GM12872 (cell line): ENCODE measurements at regions not wholly inside any gene's neighbourhood (a gene's known extent, or its start where the extent isn't known, plus 50 kb on each side); places are given as distances from the start of the nearest gene placed in this dataset.

Experiments used
- TF ChIP-seq, protein P1 (sequence below): IDR thresholded peaks from 3 replicates; pipeline ENCODE4 v1.5.1; 2011; ENCODE audit warnings: low read depth, mild to moderate bottlenecking, low read length, moderate library complexity; ENCODE audit not compliant: insufficient read depth

DNA sequence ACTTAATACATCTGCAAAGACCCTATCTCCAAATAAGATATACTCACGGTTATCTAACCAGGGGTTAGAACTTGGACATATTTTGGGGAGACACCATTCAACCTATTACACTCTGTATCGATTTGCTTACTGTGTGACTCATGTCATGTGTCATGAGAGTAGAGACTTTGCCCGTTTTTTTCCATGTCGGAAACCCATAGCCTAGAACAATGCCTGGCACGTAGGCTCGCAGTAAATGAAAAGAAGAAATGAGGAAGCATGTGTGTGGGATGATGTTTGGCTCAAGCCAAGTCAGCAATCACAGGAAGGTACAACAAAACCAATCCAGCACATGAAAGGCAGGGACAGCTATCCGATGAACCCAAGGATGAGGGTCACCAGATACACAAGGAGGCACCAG, 94.6 kb upstream of the DNAH5 start:
- TF ChIP-seq, protein P1, sequence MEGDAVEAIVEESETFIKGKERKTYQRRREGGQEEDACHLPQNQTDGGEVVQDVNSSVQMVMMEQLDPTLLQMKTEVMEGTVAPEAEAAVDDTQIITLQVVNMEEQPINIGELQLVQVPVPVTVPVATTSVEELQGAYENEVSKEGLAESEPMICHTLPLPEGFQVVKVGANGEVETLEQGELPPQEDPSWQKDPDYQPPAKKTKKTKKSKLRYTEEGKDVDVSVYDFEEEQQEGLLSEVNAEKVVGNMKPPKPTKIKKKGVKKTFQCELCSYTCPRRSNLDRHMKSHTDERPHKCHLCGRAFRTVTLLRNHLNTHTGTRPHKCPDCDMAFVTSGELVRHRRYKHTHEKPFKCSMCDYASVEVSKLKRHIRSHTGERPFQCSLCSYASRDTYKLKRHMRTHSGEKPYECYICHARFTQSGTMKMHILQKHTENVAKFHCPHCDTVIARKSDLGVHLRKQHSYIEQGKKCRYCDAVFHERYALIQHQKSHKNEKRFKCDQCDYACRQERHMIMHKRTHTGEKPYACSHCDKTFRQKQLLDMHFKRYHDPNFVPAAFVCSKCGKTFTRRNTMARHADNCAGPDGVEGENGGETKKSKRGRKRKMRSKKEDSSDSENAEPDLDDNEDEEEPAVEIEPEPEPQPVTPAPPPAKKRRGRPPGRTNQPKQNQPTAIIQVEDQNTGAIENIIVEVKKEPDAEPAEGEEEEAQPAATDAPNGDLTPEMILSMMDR = no peak

DNA sequence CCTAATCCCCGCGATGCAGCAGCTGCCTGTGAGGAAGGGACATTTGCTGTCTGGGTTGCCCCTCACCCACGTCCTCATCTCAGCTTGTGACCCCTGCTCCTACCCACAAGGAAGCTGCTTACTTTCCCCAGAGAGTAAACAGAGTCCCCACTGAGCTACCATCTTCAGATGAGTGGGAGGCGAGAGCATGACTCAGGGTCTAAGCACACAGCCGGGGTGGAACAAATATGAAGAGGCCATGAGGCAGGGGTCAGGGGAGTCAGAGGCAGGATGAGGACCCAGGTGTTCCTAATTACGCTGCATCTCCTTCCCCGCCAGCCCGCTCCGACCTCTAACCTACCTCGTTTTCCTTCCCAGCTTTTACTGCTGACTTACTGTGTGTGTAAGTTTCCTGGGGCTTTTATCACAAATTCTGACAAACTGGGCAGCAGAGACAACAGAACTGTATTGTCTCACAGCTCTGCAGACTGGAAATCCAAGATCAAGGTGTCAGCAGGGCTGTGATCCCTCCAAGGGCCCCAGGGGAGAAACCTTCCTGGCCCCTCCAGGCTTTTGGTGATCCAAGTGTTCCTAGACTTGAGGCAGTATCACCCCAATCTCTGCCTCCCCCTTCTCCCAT, 94.0 kb upstream of the DNAH5 start:
- TF ChIP-seq, protein P1 = no peak

DNA sequence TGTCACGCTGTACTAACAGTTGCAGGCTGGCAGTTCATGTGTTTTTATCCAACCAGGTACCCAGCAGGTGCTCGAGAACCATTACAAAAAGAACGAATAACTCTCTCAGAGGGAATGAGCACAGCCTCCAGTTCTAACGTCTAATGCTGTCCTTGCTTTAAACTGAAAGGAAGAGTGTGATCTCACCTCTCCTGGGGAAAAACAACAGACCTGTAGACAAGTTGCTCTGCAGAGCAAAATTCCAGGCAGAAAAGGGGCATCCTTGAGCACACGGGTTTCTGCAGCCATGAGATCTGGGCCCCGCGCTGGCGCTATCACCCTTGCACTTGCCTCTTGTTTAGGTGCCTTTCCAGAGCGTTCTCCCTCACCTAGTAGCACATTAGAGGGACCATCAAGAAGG, 92.5 kb upstream of the DNAH5 start:
- TF ChIP-seq, protein P1 = no peak

DNA sequence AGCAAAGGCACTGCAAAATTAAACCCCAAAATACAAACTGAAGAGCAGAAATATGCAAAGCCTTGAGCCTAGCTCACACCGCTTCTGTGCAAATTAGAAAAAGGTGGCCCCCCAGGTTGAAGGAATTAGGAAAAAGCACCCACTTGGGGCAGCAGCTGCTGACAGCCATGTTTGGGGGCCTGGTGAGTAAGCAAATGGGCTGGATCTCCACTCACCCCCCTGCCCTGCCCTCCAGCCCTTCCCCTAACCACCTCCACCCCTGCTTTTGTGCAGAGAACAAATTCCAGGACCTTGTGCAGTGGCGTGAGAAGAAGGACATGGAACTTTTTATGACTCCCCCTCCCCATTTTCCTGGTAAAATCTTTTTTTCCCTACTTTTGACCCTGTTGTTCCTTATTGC, 92.0 kb upstream of the DNAH5 start:
- TF ChIP-seq, protein P1 = no peak

DNA sequence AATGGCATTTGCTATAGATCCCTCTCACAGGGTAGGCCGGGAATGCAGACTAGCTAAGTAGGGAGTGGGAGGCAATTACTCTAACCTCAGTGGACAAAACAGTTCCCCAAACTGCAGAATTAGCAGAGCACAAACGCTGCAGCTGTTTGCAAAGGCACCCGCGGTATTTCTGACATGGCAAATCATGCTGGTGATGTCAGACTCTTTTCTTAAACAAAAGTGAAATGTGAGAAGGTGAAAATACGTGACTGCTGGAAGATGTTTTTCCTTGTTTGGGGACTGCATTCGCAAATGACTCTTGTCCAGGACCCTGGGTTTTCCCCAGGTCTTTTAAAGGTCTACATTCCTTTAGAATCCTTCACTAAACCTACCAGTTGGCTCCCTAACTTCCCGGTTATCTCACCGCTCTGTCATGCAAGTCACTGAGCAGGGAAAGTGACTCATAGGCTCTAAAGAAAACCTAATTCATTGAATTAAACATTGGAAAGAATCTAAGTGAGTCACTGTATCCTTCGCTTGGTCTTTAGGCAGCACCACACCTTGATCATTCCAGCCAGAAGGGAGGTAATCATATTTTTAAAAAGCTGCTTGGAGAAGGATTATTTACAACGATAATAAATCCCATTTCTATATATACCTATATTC, 91.5 kb upstream of the DNAH5 start:
- TF ChIP-seq, protein P1 = no peak

DNA sequence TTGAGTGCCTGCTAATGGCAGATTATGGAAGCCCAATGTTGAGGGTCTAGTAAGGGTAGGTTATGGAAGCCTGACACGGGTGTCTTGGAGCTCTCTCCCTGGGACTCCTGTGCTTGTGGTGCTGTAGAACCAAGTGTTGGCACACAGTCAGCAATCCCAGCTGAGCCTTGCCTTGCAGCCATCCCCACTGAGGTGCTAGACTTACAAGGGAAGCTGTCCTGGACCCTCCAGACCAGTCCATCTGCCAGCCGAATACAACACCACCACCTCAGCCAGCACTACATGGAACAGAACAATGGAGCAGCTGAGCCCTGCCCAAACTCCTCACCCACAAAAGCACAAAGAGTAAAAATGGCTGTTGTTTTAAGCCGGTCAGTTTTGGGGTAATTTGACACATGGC, 90.5 kb upstream of the DNAH5 start:
- TF ChIP-seq, protein P1 = no peak

DNA sequence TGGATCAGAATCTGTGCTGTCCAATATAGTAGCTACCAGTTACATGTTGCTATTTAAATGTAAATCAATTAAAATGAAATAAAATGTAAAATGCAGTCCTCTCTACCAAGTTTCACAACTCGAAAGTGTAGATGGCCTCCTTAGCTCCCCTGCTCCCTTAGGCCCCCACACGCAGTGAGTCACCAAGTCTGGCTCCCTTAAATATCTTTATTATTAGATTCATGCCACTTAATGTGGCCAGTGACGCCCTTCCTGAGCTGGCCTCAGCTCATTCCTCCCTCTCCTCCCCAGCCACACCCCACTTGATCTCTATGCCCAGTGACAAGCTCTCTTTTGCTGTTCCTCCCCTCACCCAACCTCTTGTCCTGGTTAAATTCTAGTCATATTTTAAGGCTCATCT, 88.4 kb upstream of the DNAH5 start:
- TF ChIP-seq, protein P1 = no peak
